ENCODE measurements at regions not wholly inside any gene's neighbourhood (a gene's known extent, or its start where the extent isn't known, plus 50 kb on each side); places are given as distances from the start of the nearest gene placed in this dataset.

GRCh38 chr15:98556321-98556720, 92.0 kb upstream of the IGF1R start:
- Histone ChIP-seq H3K27ac (ENCODE audit: low read depth, low read length) (no peak overlapping the region), H3K4me1 (ENCODE audit: control insufficient read depth in 1 of 2, insufficient read depth in 2 of 2, low read length in 2 of 2) (no peaks in the 10 kb centered on the region), H3K9me2 (ENCODE audit: insufficient read depth) (no peaks in the 10 kb centered on the region), H3K36me3 (ENCODE audit: control insufficient read depth in 1 of 2, insufficient read depth in 2 of 2, low read length in 2 of 2) (no peaks in the 10 kb centered on the region), H3K4me2 (ENCODE audit: low read length) (no peak overlapping the region), H3K27me3 (ENCODE audit: insufficient read depth, low read length) (peaks cover 12% of the 10 kb centered on the region; the same call in 1 of the 2 replicates), H4K20me1 (ENCODE audit: insufficient read depth) (no peaks in the 10 kb centered on the region), H3K4me3 (replicated peaks in 1 of 2; ENCODE audit: low read depth in 1 of 2, low read length in 2 of 2) (no peak overlapping the region), H2AFZ (ENCODE audit: low read depth, low read length, poor library complexity, severe bottlenecking) (no peak overlapping the region), H3K9me3 (ENCODE audit: control insufficient read depth in 1 of 2, insufficient read depth in 1 of 2, low read depth in 1 of 2, low read length in 2 of 2) (no peaks in the 10 kb centered on the region), H3K9ac (ENCODE audit: low read length) (no peak overlapping the region), H3K79me2 (ENCODE audit: insufficient read depth, low read length) (no peaks in the 10 kb centered on the region)
- ChIA-PET RAD21 (ENCODE audit: low non-redundant PET in 1 of 2, low total read pairs in 2 of 2, uncharacterized antibody in 2 of 2, unreplicated experiment in 2 of 2) (no interaction called here), CTCF (no interaction called here), POLR2A (no interaction called here)
- DNase-seq (ENCODE audit: low read depth, low spot score) (no peak), ATAC-seq (no peak)
- intact Hi-C loops (cut with micrococcal nuclease): no loop called here
- no peak for TF ChIP-seq SP1 (IDR thresholded peaks at IDR 0.05; ENCODE audit: low read depth)
- no peak for TF ChIP-seq EGR1 (IDR thresholded peaks at IDR 0.05; ENCODE audit: low read depth)
- TF ChIP-seq SRF (IDR thresholded peaks at IDR 0.05; ENCODE audit: low read depth): no peak
- TF ChIP-seq ZFX (IDR thresholded peaks at IDR 0.05): no peak
- no peak for TF ChIP-seq CBX3 (IDR thresholded peaks at IDR 0.05; ENCODE audit: low read depth)
- no peak for TF ChIP-seq SIN3A (IDR thresholded peaks at IDR 0.05; ENCODE audit: low read depth)
- TF ChIP-seq POLR2AphosphoS5 (IDR thresholded peaks at IDR 0.05; ENCODE audit: low read depth, low read length): no peak
- TF ChIP-seq FOSL1 (IDR thresholded peaks at IDR 0.05; ENCODE audit: low read depth): no peak
- no peak for TF ChIP-seq ATF3 (IDR thresholded peaks at IDR 0.05)
- TF ChIP-seq CEBPB (IDR thresholded peaks at IDR 0.05; ENCODE audit: low read depth): no peak
- TF ChIP-seq YY1 (IDR thresholded peaks at IDR 0.05; ENCODE audit: extremely low read depth, insufficient replicate concordance, low read depth, low read length): no peak
- TF ChIP-seq CTCF (IDR thresholded peaks at IDR 0.05 in 2 of 3, conservative IDR thresholded peaks at IDR 0.05 in 1 of 3; ENCODE audit: borderline replicate concordance in 1 of 3, insufficient read depth in 1 of 3, low read depth in 2 of 3, low read length in 2 of 3): no peak
- BruUV-seq (replicated peaks): no TSS peak
